DND-41 (cell line): ENCODE measurements at regions not wholly inside any gene's neighbourhood (a gene's known extent, or its start where the extent isn't known, plus 50 kb on each side); places are given as distances from the start of the nearest gene placed in this dataset.

ENCODE experiments used
- ATAC-seq: fragments of 200-7000 bp; cut with Tn5 transposase; 3 replicates; pipeline ENCODE4 v1.9.1; 2021; ENCODE audit warnings: low read depth; ENCODE audit not compliant: insufficient read depth
- DNase-seq: peaks from one replicate; pipeline ENCODE4 v3.0.0-alpha.2; 2020
- H2AFZ ChIP-seq: 2 replicates; pipeline ENCODE4 v1.6.0; 2012; ENCODE audit warnings: low read depth, low read length
- H3K27ac ChIP-seq: 2 replicates; pipeline ENCODE4 v1.5.1; 2012; ENCODE audit warnings: low read length, inconsistent platforms
- H3K27me3 ChIP-seq: fragments of 200-600 bp; sonication (generic); 2 replicates; pipeline ENCODE4 v1.6.0; 2012; ENCODE audit warnings: low read length, mild to moderate bottlenecking, inconsistent platforms; ENCODE audit not compliant: insufficient read depth, poor library complexity
- H3K36me3 ChIP-seq: 2 replicates; pipeline ENCODE4 v1.5.1; 2012; ENCODE audit warnings: low read length, inconsistent platforms; ENCODE audit not compliant: insufficient read depth
- H3K4me1 ChIP-seq: 2 replicates; pipeline ENCODE4 v1.5.1; 2012; ENCODE audit warnings: mild to moderate bottlenecking, low read length; ENCODE audit not compliant: insufficient read depth
- H3K4me2 ChIP-seq: 2 replicates; pipeline ENCODE4 v1.6.0; 2012; ENCODE audit warnings: mild to moderate bottlenecking, moderate library complexity, low read length, inconsistent platforms; ENCODE audit not compliant: insufficient read depth
- H3K4me3 ChIP-seq, 2 experiments: fragments of 200-600 bp in 1 of 2; shearing (Covaris generic) in 1 of 2; 2 replicates each; pipeline ENCODE4 v1.5.1; 2012 to 2016; ENCODE audit warnings: inconsistent platforms in 2 of 2, low read length in 2 of 2, mild to moderate bottlenecking in 2 of 2, low read depth in 1 of 2, moderate library complexity in 1 of 2
- H3K79me2 ChIP-seq: 2 replicates; pipeline ENCODE4 v1.6.0; 2012; ENCODE audit warnings: low read length, inconsistent platforms; ENCODE audit not compliant: insufficient read depth
- H3K9ac ChIP-seq: 2 replicates; pipeline ENCODE4 v1.6.0; 2012; ENCODE audit warnings: low read depth, mild to moderate bottlenecking, inconsistent platforms, low read length, moderate library complexity
- H3K9me3 ChIP-seq: 2 replicates; pipeline ENCODE4 v1.5.1; 2012; ENCODE audit warnings: low read length, moderate library complexity, mild to moderate bottlenecking, inconsistent platforms; ENCODE audit not compliant: insufficient read depth, severe bottlenecking
- H4K20me1 ChIP-seq: 2 replicates; pipeline ENCODE4 v1.6.0; 2012; ENCODE audit warnings: low read length; ENCODE audit not compliant: insufficient read depth
- EZH2 ChIP-seq: IDR thresholded peaks from 3 replicates; pipeline ENCODE4 v1.6.1; 2012; ENCODE audit warnings: borderline replicate concordance, low read depth, mild to moderate bottlenecking, moderate library complexity, low read length, inconsistent platforms; ENCODE audit not compliant: severe bottlenecking
- TF ChIP-seq, protein P1 (sequence below): IDR thresholded peaks from 2 replicates; pipeline ENCODE4 v1.5.1; 2012; ENCODE audit warnings: borderline replicate concordance, low read length, moderate library complexity, mild to moderate bottlenecking; ENCODE audit not compliant: poor library complexity, severe bottlenecking; ENCODE audit errors: extremely low read depth

DNA sequence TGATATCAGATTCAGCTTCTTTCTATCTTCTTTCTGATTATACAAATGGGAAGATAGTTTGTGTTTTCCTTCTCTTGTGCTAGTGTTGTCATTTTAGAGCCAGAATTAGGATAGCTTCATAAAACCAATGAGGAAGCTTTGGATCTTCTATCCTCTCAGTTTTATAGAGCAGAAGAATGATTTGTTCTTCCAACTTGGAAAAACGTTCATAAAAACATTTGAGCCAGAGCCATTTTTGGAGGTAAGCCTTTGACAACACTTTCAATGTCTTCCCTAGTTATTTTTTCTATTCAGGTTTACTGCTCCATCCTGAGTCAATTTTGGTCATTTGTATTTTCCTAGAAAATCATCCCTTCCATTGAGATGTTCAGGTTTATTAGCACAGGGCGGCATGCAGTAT lies 91.2 kb upstream of the MYOCD start:
- no peaks in the 10 kb centered on the region for H3K27me3 ChIP-seq
- no peaks in the 10 kb centered on the region for H3K79me2 ChIP-seq
- no peaks in the 10 kb centered on the region for H3K36me3 ChIP-seq
- H3K4me3 ChIP-seq = no peak overlapping the region
- H4K20me1 ChIP-seq = no peaks in the 10 kb centered on the region
- no peak overlapping the region for H2AFZ ChIP-seq
- H3K9me3 ChIP-seq = no peaks in the 10 kb centered on the region
- no peak overlapping the region for H3K4me2 ChIP-seq
- no peak overlapping the region for H3K27ac ChIP-seq
- TF ChIP-seq, protein P1, sequence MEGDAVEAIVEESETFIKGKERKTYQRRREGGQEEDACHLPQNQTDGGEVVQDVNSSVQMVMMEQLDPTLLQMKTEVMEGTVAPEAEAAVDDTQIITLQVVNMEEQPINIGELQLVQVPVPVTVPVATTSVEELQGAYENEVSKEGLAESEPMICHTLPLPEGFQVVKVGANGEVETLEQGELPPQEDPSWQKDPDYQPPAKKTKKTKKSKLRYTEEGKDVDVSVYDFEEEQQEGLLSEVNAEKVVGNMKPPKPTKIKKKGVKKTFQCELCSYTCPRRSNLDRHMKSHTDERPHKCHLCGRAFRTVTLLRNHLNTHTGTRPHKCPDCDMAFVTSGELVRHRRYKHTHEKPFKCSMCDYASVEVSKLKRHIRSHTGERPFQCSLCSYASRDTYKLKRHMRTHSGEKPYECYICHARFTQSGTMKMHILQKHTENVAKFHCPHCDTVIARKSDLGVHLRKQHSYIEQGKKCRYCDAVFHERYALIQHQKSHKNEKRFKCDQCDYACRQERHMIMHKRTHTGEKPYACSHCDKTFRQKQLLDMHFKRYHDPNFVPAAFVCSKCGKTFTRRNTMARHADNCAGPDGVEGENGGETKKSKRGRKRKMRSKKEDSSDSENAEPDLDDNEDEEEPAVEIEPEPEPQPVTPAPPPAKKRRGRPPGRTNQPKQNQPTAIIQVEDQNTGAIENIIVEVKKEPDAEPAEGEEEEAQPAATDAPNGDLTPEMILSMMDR = no peak
- no peak for TF ChIP-seq EZH2
- no peak overlapping the region for H3K9ac ChIP-seq
- H3K4me1 ChIP-seq = no peaks in the 10 kb centered on the region
- ATAC-seq (no peak), DNase-seq (no peak)

DNA sequence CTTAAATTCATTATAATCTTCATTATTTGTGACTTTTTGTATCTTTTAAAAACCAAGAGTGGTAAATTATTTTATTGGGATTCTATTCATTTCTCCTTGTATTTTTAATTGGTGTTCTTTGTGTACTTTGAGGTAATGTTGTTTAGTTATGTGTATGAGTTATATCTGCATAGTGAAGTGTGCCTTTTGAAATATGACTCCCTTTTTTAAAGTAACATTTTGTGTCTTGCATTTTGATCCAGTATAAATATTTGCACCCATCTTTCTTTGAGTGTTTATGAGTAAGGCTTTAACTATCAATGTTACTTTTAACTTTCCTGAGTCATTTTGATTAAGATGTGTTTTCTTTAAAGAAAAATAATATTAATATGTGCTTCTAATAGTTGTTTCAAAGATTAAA lies 90.0 kb upstream of the MYOCD start:
- no peaks in the 10 kb centered on the region for H3K4me1 ChIP-seq
- H4K20me1 ChIP-seq = no peaks in the 10 kb centered on the region
- ATAC-seq (no peak), DNase-seq (no peak)
- H3K36me3 ChIP-seq = no peaks in the 10 kb centered on the region
- TF ChIP-seq EZH2 = no peak
- TF ChIP-seq, protein P1 = no peak
- no peaks in the 10 kb centered on the region for H3K9me3 ChIP-seq
- no peaks in the 10 kb centered on the region for H3K79me2 ChIP-seq
- H3K27me3 ChIP-seq = no peaks in the 10 kb centered on the region
- no peak overlapping the region for H2AFZ ChIP-seq
- no peak overlapping the region for H3K4me3 ChIP-seq
- H3K4me2 ChIP-seq = no peak overlapping the region
- no peak overlapping the region for H3K27ac ChIP-seq
- no peak overlapping the region for H3K9ac ChIP-seq

DNA sequence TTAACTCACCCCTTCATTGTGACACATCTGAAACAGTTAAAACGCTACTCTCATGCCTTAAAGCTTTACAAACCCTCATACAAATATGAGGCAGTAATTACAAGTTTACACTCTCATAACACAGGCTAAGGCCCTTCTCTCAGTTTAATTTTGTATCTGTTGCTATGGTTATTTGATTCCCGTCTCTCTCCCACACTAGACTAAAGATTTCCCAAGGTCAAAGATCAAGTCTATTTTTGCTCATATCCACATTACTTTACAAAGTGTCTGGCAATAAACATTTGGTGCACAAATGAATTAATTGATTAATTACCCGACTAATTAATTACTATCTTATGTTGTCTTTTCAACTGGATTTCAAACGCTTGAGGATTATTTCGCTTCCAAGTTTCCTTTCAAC lies 86.4 kb upstream of the MYOCD start:
- Histone ChIP-seq H3K4me2 (no peak overlapping the region), H3K27ac (no peak overlapping the region), H3K4me1 (no peaks in the 10 kb centered on the region), H3K9me3 (no peaks in the 10 kb centered on the region), H3K36me3 (no peaks in the 10 kb centered on the region), H3K9ac (no peak overlapping the region), H2AFZ (no peak overlapping the region), H3K4me3 (no peak overlapping the region), H4K20me1 (no peaks in the 10 kb centered on the region), H3K79me2 (no peaks in the 10 kb centered on the region), H3K27me3 (no peaks in the 10 kb centered on the region)
- no peak for TF ChIP-seq EZH2
- TF ChIP-seq, protein P1 = no peak
- no peak for DNase-seq
- ATAC-seq = no peak

DNA sequence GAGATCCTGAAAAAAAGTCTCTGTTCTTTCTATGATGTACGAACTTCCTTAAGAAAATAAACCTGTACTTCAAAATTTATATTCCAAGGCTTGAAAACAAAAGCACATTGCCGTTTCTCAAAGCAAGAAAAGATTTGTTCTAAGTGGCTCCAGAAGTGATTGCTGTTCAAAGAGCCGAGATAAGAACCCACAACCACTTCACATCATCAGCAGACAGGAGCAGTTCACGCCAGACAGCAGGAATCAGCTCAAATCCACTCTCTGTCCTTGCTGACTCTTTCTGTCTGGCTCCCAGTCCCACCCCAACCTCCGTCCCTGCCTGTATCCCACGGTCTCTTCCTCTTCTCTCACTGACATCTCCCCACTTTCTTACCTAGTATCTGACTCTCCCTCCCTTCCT lies 85.0 kb upstream of the MYOCD start:
- H3K4me2 ChIP-seq = no peak overlapping the region
- H3K9ac ChIP-seq = no peak overlapping the region
- TF ChIP-seq, protein P1 = no peak
- TF ChIP-seq EZH2 = no peak
- H3K4me3 ChIP-seq = no peak overlapping the region
- H3K4me1 ChIP-seq = no peaks in the 10 kb centered on the region
- H3K9me3 ChIP-seq = no peaks in the 10 kb centered on the region
- H4K20me1 ChIP-seq = no peaks in the 10 kb centered on the region
- ATAC-seq (no peak), DNase-seq (no peak)
- H2AFZ ChIP-seq = no peak overlapping the region
- H3K27me3 ChIP-seq = no peaks in the 10 kb centered on the region
- H3K79me2 ChIP-seq = no peaks in the 10 kb centered on the region
- no peak overlapping the region for H3K27ac ChIP-seq
- H3K36me3 ChIP-seq = no peaks in the 10 kb centered on the region
